NCI-H748 treated with DMSO at 0.1 percent for 48 hours (cell line): ENCODE measurements at regions not wholly inside any gene's neighbourhood (a gene's known extent, or its start where the extent isn't known, plus 50 kb on each side); places are given as distances from the start of the nearest gene placed in this dataset.
"Not testable (repeated sequence)": the region's sequence is repeated elsewhere in the genome, so short reads cannot be mapped to it uniquely, and the experiment has no call there.

Experiments used
- DNase-seq: peaks from one replicate; lab custom pipeline; 2025; lab: John Stamatoyannopoulos, UW

- DNase-seq: no peak
These were observed 114.1 kb downstream of the RAB38 start for GRCh38 chr11:88061111-88061510.

GRCh38 chr11:88059326-88059725 lies 115.9 kb downstream of the RAB38 start:
- DNase-seq: no peak

DNA sequence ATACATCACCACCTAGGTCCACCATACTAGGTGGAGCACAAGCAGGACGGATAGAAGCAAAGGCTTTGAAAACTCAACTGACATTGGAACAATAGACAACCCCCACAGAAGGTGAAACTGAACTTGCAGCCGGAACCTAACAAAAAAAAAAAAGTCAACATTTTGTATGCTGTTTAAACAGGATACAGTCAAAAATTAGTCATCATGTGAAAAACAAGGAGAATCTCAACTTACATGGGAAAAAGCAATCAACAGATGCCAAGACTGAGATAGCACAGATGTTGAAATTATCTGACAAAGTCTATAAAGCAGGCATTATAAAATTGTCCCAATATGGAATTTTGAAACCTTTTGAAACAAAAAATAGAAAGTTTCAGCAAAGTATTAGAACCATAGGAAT lies 123.8 kb downstream of the RAB38 start:
- no peak for DNase-seq

DNA sequence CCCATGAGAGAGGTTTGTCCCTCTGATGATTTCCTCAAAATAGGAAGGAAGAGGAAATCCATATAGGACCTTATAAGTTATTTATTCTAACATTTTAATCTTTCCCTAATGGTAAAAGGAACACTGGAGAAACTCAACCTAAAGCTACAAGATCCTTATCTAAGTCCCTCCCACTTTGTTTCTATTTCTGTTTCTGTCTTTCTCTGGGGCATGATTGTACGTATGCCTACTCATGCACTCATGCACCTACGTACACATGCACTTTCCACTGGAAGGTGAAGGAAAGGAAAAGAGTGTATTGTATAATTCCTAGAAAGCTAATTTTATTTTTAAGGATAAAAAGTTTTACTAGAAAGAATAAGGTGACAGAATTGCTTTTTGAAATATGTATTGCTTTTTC lies 125.0 kb downstream of the RAB38 start:
- DNase-seq: no peak

GRCh38 chr11:88045288-88045687 lies 130.0 kb downstream of the RAB38 start:
- not testable (repeated sequence) for DNase-seq

DNA sequence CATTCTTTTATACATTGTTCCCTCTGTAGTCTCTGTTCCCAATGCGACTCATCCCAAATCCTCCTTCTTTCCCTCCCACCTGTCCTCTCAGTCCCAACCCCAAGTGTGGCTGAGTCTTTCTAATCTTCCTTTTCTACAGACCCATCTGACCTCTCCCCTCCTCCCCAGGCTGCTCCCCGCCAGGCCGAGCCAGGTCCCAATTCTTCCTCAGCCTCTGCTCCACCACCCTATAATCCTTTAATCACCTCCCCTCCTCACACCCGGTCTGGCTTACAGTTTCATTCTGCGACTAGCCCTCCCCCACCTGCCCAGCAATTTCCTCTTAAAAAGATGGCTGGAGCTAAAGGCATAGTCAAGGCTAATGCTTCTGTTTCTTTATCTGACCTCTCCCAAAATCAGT lies 130.6 kb downstream of the RAB38 start:
- not testable (repeated sequence) for DNase-seq

DNA sequence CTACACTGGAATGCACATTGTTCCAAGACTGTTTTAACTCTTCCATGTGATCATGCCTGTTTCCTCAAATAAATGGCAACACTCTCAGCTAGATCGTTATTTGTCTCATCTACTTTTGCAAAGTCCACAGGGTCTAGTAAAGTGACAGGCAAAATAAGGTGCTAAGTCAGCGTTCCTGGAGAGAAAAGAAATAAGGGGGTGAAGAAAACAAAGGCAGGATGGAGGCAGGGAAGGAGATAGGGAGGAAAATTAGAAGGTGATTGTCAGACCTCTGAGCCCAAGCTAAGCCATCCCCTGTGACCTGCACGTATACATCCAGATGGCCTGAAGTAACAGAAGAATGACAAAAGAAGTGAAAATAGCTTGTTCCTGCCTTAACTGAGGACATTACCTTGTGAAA lies 132.1 kb downstream of the RAB38 start:
- DNase-seq: no peak

- DNase-seq: no peak
These were observed 132.6 kb downstream of the RAB38 start for GRCh38 chr11:88042647-88043046.

DNA sequence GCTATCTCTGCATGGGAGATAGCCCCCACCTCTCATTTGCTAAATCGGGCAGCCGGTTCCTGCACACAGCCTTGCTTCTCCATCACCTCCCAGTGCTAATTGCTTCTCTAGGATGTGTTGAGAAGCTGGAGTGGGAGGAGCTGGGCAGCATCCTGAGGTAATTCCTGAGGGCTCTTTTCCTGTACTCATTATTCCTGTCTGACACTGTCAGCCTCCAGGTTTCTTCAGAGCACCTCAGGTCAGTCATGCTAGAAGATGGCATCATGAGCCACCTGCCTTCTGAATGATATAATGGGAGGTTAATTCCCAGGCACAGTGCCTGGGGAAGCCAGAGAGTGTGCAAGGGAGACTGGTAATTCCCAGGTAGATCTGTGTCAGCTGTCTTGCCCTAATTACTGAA lies 133.0 kb downstream of the RAB38 start:
- DNase-seq: peak; percentile 16

- DNase-seq: no peak
These were observed 133.6 kb downstream of the RAB38 start for GRCh38 chr11:88041679-88042078.

GRCh38 chr11:88040148-88040496 lies 135.1 kb downstream of the RAB38 start:
- DNase-seq: no peak

DNA sequence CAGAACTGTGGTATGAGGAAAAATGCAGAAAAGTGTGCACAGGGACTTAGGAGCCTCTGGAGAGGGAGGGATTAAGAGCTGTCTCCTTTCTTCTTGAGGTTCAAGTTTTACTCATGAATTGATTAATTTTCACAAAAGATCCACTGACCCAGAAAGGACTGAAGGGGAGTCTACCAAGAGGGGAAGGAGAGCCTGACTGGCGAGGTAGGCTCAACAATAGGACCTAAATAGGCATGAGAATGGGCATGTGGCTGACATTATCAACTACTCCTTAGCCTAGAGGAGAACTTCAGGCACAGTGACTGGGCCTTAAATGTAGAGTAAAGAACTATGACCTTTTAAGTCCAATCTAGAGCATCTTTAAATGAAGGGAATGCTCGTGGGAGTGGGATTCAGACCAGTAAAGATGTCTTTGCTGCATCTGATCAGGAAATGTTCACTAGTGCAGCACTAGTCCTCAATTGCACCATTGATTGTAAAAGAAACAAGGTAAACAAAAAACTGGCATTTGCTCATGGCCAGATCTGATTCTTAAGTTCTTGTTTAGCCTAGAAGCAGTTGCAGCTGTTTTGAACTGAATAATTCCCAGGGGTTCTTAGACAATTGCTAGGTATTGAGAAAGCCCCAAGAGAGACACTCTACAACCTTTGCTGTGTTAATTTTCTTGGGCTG lies 135.6 kb downstream of the RAB38 start:
- DNase-seq: no peak

- DNase-seq: no peak
These were observed 137.2 kb downstream of the RAB38 start for GRCh38 chr11:88038063-88038462.

DNA sequence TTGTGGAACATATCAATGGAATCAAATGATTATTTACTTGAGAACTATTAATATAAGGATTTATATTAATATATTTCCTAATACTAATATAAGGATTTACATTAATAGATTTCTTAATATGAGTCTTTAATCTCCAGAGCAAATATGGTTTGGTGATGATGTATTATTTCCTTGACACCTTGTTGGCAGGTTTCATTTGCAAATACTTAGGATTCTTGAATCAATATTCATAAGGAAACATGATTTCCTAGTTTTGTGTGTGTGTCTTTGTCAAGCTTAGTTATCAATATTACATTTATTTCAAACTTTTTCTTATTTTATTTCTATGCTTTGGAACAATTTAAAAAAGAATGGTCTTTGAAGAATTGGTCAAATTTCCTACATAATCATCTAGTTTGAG lies 138.5 kb downstream of the RAB38 start:
- DNase-seq: no peak

GRCh38 chr11:88035271-88035670 lies 140.0 kb downstream of the RAB38 start:
- DNase-seq: no peak

GRCh38 chr11:88017666-88018065 lies 157.6 kb downstream of the RAB38 start:
- no peak for DNase-seq

DNA sequence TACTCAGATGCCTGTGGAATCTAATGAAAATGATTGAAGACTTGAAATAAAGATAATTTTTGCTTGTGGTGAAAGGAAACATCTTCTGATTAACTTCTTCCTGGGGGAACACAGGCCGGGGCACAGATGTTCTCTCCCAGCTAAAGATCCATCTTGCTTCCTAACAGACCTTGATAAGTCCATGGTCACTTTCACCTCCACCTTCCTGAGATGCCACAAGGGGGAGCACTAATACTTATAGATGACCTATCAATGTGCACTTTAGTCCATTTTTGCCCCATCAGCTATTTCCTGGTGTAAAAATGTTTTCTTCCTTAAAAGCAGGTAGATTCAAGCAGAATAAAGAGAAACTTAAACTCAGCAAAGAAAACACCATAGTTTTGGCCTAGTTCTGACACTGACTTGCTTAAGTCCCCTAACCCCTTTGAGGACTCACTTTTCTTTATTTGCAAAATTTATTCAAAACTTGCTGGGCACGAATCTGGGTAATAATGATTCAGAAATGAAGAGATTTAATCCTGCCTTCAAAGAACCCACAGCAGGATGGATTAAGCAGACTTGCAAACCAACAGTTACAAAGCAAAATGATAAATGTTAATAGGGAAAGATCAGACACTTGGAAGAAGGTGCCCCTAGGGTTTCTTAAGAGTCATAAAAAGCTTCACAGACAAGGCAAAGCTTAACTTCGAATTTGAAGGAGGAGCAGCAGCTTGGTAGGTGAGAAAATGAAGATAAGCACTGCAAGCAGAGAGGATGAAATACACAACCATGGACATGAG lies 158.7 kb downstream of the RAB38 start:
- peak; percentile 37 for DNase-seq

DNA sequence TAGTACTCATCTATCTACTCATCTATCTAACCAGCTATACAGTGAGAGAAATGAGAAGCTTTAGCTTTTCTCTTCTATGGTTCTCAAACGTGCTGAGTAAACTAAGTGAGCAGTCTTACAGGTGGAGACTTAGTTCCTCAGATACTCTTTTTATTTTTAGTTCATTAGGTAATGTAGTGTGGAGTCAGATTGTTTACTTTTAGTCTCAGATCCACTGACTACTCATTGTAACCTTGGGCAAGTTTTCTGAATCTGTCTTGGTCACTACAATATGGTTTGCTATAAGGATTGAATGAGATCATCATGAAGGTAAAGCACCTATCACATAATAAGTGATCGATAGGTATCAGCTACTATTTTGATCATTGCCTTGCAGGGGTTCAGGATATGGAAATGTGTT lies 160.1 kb downstream of the RAB38 start:
- DNase-seq: no peak

- DNase-seq: no peak
These were observed 161.7 kb downstream of the RAB38 start for GRCh38 chr11:88013508-88014065.

- peak; percentile 40 for DNase-seq
These were observed 162.8 kb downstream of the RAB38 start for GRCh38 chr11:88012456-88012855.

GRCh38 chr11:87976009-87976408 lies 199.2 kb downstream of the RAB38 start:
- no peak for DNase-seq

GRCh38 chr11:87974797-87975196 lies 200.4 kb downstream of the RAB38 start:
- no peak for DNase-seq

DNA sequence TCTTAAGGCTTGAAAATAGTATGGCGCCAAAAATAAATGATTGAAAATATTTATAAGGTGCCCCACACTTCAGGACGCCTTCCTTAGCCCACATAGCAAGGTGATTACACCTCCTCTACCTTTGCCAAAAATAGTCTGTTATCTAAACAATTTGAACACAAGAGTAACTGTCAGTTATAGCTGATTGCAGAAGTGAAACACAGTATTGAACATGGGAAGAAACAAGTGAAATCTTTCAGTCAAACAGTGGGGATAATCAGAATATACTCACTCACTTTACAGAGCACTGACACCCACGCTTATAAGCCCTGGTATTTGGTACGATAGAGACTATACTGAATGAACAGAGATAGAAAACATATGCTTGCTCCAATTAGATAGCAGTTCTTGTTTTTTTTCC lies 203.1 kb downstream of the RAB38 start:
- no peak for DNase-seq

- no peak for DNase-seq
These were observed 203.9 kb downstream of the RAB38 start for GRCh38 chr11:87971354-87971753.
